COLO829 (cell line): ENCODE measurements at regions not wholly inside any gene's neighbourhood (a gene's known extent, or its start where the extent isn't known, plus 50 kb on each side); places are given as distances from the start of the nearest gene placed in this dataset.
"Not testable (repeated sequence)": the region's sequence is repeated elsewhere in the genome, so short reads cannot be mapped to it uniquely, and the experiment has no call there.

Source experiments
- DNase-seq: peaks from one replicate; pipeline ENCODE4 v3.0.0; 2012; ENCODE audit warnings: low spot score

GRCh38 chr18:5830902-5831301, 64.4 kb downstream of the TMEM200C start:
- not testable (repeated sequence) for DNase-seq

GRCh38 chr18:5828913-5829312, 66.4 kb downstream of the TMEM200C start:
- no peak for DNase-seq

GRCh38 chr18:5825663-5826062, 69.7 kb downstream of the TMEM200C start:
- DNase-seq = no peak

GRCh38 chr18:5824370-5824984, 70.8 kb downstream of the TMEM200C start:
- no peak for DNase-seq

GRCh38 chr18:5817816-5818215, 77.5 kb downstream of the TMEM200C start:
- DNase-seq = no peak

DNA sequence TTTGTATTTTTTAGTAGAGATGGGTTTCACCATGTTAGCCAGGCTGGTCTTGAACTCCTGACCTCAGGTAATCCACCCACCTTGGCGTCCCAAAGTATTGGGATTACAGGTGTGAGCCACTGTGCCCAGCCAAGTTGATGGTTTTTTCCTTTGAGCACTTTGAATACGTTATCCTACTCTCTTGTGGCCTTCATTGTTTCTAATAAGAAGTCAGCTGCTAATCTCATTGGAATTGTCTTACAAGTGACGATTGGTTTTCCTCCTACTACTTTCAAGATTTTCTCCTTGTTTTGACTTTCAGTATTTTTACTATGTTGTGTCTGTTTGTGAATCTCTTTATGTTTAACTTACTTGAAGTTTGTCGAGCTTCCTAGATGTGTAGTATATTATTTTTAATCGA, 88.5 kb downstream of the TMEM200C start:
- DNase-seq = no peak

GRCh38 chr18:5787936-5788335, 107.4 kb downstream of the TMEM200C start:
- DNase-seq = no peak

- DNase-seq = no peak
Measured at GRCh38 chr18:5779922-5780321, 115.4 kb downstream of the TMEM200C start.

DNA sequence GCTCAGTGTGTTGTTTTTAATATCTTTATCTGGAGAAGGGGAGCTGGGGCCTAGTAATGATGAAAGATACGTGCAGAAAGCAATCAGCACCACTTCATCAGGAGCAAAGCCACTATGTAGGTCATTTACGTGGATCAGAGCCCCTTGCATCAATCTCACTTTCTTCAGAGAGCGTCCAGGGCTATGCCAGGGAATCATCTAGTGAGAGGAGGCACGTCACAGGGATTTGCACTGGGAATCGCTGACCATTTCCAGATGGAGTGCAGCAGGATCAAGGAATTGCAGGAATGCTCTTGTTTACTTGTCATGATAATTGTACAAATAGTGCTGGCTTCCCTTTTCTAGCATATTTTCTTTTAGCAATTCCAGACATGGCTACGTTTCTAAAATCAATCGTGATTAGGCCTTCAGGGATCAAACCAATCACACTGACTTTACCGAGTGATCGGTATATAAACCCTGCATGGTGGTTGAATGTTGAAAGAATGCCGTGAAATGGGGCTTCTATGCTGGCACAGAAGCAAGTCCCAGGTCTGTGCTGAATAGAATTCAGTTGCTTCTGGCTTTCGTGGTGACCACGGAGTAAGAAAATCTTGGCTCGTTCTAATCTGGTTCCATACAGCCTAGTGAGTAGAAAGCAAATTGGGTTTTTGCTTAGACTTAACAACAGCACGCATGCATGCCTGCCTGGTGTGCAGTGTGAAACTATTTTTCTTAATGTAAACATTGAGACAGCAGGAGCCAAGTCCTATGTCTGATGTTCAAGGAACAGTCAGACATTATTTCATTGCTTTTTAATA, 122.8 kb downstream of the TMEM200C start:
- DNase-seq = no peak

DNA sequence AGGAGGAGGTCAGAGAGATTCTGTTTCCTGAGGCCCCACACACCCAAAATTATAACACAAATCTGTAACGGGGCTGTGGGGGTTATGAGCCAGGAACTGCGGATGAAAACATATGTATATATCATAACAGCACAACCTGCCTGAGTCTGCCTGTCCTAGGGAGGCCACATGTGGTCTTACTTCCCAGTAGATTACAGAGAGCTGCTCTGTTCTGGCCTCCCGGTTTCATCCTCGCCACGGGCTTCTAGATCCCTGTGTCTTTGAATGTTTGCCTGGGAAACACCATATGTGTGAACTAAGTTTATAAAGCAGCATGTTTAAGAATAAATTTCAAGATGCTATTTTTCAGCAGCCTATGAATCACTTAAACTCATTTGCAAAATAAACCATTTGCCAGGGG, 124.0 kb downstream of the TMEM200C start:
- DNase-seq = no peak

GRCh38 chr18:5770176-5770575, 125.1 kb downstream of the TMEM200C start:
- no peak for DNase-seq

DNA sequence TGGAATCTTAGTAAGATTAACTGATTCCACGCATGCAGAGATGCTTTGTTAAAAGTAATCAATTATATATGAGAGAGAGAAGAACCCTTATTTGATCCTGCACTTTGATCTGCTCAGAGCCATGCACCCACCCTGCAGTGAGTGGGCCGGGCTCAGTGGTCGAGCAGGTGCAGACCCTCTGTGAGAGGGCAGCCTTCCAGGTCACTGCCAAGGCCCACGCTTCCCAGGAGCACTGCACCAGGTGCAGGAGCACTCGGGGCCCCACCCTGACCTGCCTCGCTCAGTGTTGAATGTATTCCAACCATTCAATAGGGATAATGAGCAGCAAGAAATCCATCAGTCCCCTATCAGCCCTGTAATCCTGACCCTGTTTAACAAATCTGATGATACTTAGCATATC, 126.9 kb downstream of the TMEM200C start:
- no peak for DNase-seq

DNA sequence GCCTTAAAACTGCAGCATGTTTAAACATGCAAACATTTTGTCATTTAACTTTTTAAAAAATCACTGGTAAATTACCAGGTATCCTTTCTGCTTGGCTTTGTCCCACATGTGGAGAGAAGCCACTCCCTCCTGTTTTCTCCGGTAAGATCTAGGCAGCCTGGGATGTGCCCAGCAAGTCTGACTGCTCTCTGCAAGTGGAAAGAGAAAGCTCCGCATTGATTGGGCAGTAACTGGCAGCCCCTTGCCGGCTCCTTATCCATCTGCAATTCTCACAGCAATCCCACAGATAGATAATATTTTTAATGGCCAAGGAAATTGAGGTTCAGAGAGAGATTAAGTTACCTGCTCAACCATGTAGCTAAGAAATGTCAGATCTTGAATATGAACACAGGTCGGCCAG, 136.1 kb downstream of the TMEM200C start:
- DNase-seq = no peak

DNA sequence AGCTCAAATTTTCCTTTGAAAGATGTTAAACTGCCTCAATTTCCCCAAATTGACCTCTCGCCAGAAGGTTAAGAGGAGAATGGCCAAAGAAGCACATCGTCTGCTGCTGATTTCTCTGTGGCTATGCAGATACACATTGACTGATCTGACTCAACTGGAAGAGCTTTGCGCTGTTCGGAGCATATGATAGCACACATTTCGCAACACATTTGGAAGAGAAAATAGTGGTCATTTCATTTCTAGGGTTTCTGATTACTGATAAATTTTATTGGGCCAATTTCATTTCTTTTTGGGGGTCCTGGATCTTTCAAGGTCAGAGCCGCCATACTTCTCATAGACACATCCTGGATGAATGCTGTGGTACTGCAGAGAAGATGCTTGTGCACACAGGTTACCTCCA, 138.5 kb downstream of the TMEM200C start:
- DNase-seq = no peak

DNA sequence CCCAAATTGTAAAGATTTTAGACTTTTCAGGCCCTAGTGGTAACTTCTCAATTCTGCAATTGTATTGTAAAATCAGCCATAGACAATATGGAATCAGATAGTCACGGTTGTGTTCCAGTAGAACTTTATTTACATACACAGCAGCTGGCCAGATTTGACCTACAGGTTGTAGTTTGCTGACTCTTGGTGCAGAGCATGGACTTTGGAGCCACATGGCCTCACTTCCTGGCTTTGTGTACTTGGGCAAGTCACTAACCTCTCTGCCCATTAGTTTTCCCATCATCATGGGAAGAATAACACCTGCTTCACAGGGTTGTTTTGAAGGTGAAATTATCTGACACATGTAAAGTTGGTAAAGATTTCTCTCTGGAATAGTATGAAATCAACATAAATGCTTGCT, 147.6 kb downstream of the TMEM200C start:
- DNase-seq = no peak

- DNase-seq = peak; percentile 91
Measured at GRCh38 chr18:5746844-5747243, 148.5 kb downstream of the TMEM200C start.

- DNase-seq = no peak
Measured at GRCh38 chr18:5744659-5745058, 150.7 kb downstream of the TMEM200C start.

DNA sequence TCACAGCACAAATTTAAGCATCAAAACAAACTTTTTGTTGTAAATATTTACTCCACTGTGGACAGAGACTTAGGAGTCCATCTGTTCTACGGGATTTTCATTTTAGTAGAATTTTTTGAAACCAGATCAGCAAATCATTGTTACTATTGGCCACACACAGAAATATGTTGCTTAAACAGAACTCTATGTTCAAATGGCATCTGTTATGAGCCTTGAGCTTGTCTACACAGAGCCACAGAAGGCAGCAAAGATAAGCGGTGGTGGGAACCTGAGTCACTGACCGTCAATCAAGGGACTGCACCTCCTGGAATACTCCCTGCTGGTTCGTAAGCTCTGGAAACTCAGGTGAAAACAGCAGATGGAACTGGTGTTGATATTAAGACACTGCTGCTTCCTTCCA, 156.8 kb downstream of the TMEM200C start:
- DNase-seq = no peak

DNA sequence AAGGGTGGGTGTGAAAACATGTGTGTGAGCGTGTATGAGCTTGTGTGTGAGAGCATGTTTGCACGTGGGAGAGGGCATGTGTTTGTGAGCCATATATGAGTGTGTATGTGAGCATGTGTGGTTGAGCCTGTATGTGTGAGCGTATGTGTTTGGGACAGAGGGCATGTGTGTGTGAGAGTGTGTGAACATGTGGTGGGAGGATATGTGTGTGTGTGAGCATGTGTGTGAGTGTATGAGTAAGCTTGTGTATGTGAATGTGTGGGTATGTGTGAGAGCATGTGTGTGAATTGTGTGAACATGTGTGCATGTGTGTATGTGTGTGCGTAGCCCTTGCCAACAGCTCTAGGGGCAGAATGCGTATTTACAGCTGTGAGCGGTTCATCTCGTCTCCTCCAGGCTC, 163.0 kb downstream of the TMEM200C start:
- DNase-seq = no peak

DNA sequence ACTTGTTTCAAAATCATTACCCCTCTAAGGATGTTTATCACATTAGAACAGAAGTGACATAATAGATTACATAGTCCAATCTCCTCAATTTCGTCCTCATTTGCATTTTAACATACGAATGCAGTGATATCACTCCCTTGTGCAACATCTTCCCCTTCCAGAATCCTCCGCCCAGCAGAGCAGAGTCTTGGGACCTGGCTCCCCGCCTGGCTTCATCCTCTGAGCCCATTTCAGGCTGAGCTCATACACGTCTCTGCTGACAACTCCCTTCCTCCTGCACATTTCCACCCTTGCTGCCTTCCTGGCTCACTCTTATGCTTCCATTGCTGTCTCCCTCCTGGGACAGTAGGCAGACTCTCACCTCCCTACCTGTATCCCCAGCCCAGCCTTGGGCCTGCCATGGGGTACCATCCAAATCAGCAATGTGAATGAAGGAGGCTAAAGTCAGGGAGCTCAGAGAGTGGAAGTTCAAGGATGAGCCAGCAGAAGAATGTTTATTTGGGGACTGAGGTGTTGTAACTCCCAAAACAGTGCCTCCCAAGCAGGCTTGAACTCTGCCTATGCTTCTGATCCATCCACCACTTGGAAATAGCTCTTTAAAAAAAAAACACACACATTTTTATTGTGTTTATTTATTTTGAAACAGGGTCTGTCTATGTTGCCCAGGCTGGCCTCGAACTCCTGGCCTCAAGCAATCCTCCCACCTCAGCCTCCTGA, 165.2 kb downstream of the TMEM200C start:
- no peak for DNase-seq

- no peak for DNase-seq
Measured at GRCh38 chr18:5728531-5728930, 166.8 kb downstream of the TMEM200C start.

DNA sequence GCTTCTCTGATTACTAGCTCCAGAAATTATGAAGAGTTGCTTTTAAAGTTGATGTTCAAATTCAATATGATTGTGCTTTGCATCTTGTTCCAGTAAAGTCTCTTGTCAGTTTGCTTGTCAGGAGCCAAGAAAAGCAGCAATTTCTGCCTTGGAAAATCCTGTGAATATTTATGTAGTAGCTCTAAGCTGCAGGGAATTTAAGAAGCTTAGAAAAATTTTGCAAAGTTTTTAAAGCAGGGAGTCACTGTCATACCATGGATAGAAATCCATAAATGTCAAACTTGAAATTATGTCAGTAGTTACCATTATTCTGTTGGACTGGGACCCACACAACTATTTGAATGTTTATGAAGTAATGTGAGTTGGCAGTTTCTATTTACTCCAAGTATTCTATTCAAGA, 169.3 kb downstream of the TMEM200C start:
- DNase-seq = no peak

DNA sequence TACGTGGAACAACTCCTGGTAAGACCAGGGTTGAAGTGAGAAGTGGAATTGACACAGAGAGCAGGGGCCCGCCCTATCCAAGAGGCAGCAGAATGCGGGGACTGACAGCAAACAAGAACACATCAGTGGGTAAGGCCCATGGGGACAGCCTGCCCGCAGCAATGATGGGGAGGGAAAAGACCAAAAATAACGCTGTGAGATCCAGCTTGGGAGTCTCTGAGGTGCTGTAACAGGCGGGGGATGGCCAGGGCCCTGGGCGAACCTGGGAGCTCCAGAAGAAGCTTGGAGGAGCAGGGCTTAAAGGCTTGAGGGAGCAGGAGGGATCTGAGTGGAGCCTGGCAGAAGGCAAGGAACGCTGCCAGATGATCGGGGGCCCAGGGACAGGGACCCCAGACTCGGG, 173.4 kb downstream of the TMEM200C start:
- DNase-seq = no peak
